ENCODE measurements at regions not wholly inside any gene's neighbourhood (a gene's known extent, or its start where the extent isn't known, plus 50 kb on each side); places are given as distances from the start of the nearest gene placed in this dataset.
"Not testable (repeated sequence)": the region's sequence is repeated elsewhere in the genome, so short reads cannot be mapped to it uniquely, and the experiment has no call there.

GRCh38 chr21:38903690-38904139, 98.0 kb downstream of the ETS2 start:
- TF ChIP-seq CTCF (IDR thresholded peaks at IDR 0.05; ENCODE audit: extremely low read depth, missing control alignments) = no peak
- no peak for DNase-seq (ENCODE audit: low spot score)

- DNase-seq (ENCODE audit: low spot score) = no peak
These were observed 97.1 kb downstream of the ETS2 start for GRCh38 chr21:38902608-38903445.

GRCh38 chr21:38900499-38900898, 94.8 kb downstream of the ETS2 start:
- TF ChIP-seq CTCF (IDR thresholded peaks at IDR 0.05; ENCODE audit: extremely low read depth, missing control alignments) = no peak
- no peak for DNase-seq (ENCODE audit: low spot score)

More at GRCh38 chr21:38902608-38903445, 97.1 kb downstream of the ETS2 start:
- TF ChIP-seq CTCF (IDR thresholded peaks at IDR 0.05; ENCODE audit: extremely low read depth, missing control alignments) = no peak

GRCh38 chr21:38899985-38900384, 94.3 kb downstream of the ETS2 start:
- not testable (repeated sequence) for DNase-seq (ENCODE audit: low spot score)

- no peak for TF ChIP-seq CTCF (IDR thresholded peaks at IDR 0.05; ENCODE audit: extremely low read depth, missing control alignments)
- DNase-seq (ENCODE audit: low spot score) = no peak
These were observed 93.7 kb downstream of the ETS2 start for GRCh38 chr21:38899277-38899947.

GRCh38 chr21:38898422-38899096, 92.8 kb downstream of the ETS2 start:
- TF ChIP-seq CTCF (IDR thresholded peaks at IDR 0.05; ENCODE audit: extremely low read depth, missing control alignments) = no peak
- DNase-seq (ENCODE audit: low spot score) = no peak

- no peak for TF ChIP-seq CTCF (IDR thresholded peaks at IDR 0.05; ENCODE audit: extremely low read depth, missing control alignments)
- no peak for DNase-seq (ENCODE audit: low spot score)
These were observed 92.0 kb downstream of the ETS2 start for GRCh38 chr21:38897532-38898421.
